CD14-positive monocyte (primary cell): ENCODE measurements at regions not wholly inside any gene's neighbourhood (a gene's known extent, or its start where the extent isn't known, plus 50 kb on each side); places are given as distances from the start of the nearest gene placed in this dataset.

ENCODE experiments used
- DNase-seq, 3 donors: peaks; one replicate each; pipeline ENCODE4 v3.0.0-alpha.2; 2011 to 2022
- H2AFZ ChIP-seq: 2 replicates; pipeline ENCODE4 v1.6.0; 2012; ENCODE audit warnings: mild to moderate bottlenecking, low read depth, low read length, inconsistent platforms; ENCODE audit not compliant: insufficient read depth, poor library complexity, severe bottlenecking
- H3K27ac ChIP-seq, 2 donors: 1 replicate in 1 of 2; 2 replicates in 1 of 2; pipeline ENCODE4 v1.5.1; 2012 to 2013; ENCODE audit warnings: low read length in 2 of 2, control low read depth in 1 of 2, inconsistent platforms in 1 of 2, low read depth in 1 of 2, mild to moderate bottlenecking in 1 of 2
- H3K27me3 ChIP-seq, 2 donors: one replicate each; pipeline versions ENCODE4 v1.6.0 to v1.6.1; 2011 to 2013; ENCODE audit warnings: low read length in 2 of 2; ENCODE audit not compliant: control insufficient read depth in 2 of 2, insufficient read depth in 2 of 2
- H3K36me3 ChIP-seq, 2 donors: replicated peaks in 1 of 2; 1 replicate in 1 of 2; 2 replicates in 1 of 2; pipeline versions ENCODE4 v1.5.1 to v1.6.1; 2012 to 2013; ENCODE audit warnings: low read length in 2 of 2, control low read depth in 1 of 2, inconsistent platforms in 1 of 2, mild to moderate bottlenecking in 1 of 2; ENCODE audit not compliant: insufficient read depth in 2 of 2, control insufficient read depth in 1 of 2
- H3K4me1 ChIP-seq, 2 donors: 1 replicate in 1 of 2; 2 replicates in 1 of 2; pipeline versions ENCODE4 v1.5.1 to v1.6.1; 2012 to 2013; ENCODE audit warnings: low read length in 2 of 2, control low read depth in 1 of 2, inconsistent platforms in 1 of 2, mild to moderate bottlenecking in 1 of 2, moderate library complexity in 1 of 2; ENCODE audit not compliant: insufficient read depth in 2 of 2, control insufficient read depth in 1 of 2
- H3K4me2 ChIP-seq: replicated peaks from 2 replicates; pipeline ENCODE3; 2012; ENCODE audit warnings: low read length, moderate library complexity, mild to moderate bottlenecking; ENCODE audit not compliant: poor library complexity, severe bottlenecking; ENCODE audit errors: extremely low read depth
- H3K4me3 ChIP-seq, 3 experiments: fragments of 200-600 bp in 1 of 3; sonication (generic) in 1 of 3; replicated peaks in 1 of 3; 1 replicate in 2 of 3; 2 replicates in 1 of 3; pipeline ENCODE4 v1.5.1; 2011 to 2013; ENCODE audit warnings: low read length in 3 of 3, mild to moderate bottlenecking in 3 of 3, control low read depth in 2 of 3, low read depth in 2 of 3, inconsistent platforms in 1 of 3, moderate library complexity in 1 of 3
- H3K79me2 ChIP-seq: 2 replicates; pipeline ENCODE4 v1.6.0; 2012; ENCODE audit warnings: mild to moderate bottlenecking, control low read depth, inconsistent platforms, low read length, moderate library complexity; ENCODE audit not compliant: insufficient read depth
- H3K9ac ChIP-seq: 2 replicates; pipeline ENCODE4 v1.6.0; 2017; ENCODE audit warnings: low read length, mild to moderate bottlenecking; ENCODE audit not compliant: insufficient read depth, poor library complexity, severe bottlenecking
- H3K9me3 ChIP-seq, 2 donors: replicated peaks in 1 of 2; 1 replicate in 1 of 2; 2 replicates in 1 of 2; pipeline versions ENCODE4 v1.5.1 to v1.6.1; 2012 to 2013; ENCODE audit warnings: low read length in 2 of 2, control low read depth in 1 of 2; ENCODE audit not compliant: control insufficient read depth in 1 of 2, insufficient read depth in 1 of 2
- H4K20me1 ChIP-seq: 2 replicates; pipeline ENCODE4 v1.6.0; 2012; ENCODE audit warnings: mild to moderate bottlenecking, low read length, control low read depth, moderate library complexity; ENCODE audit not compliant: insufficient read depth
- H3K27ac Mint-ChIP-seq, 7 donors: one replicate each; pipeline ENCODE4 v1.8.0; 2020; ENCODE audit warnings: mild to moderate bottlenecking in 7 of 7, mixed read lengths in 7 of 7, moderate library complexity in 6 of 7, inconsistent platforms in 2 of 7
- H3K27me3 Mint-ChIP-seq, 3 donors: one replicate each; pipeline ENCODE4 v1.8.0; 2021 to 2022; ENCODE audit warnings: low read depth in 3 of 3, mild to moderate bottlenecking in 3 of 3, mixed read lengths in 3 of 3, moderate library complexity in 3 of 3, inconsistent platforms in 1 of 3
- H3K36me3 Mint-ChIP-seq, 2 donors: one replicate each; pipeline ENCODE4 v1.8.0; 2020; ENCODE audit warnings: mixed read lengths in 2 of 2, inconsistent platforms in 1 of 2, mild to moderate bottlenecking in 1 of 2
- H3K4me1 Mint-ChIP-seq: one replicate; pipeline ENCODE4 v1.8.0; 2020; ENCODE audit warnings: mild to moderate bottlenecking, mixed read lengths
- H3K4me3 Mint-ChIP-seq, 2 donors: one replicate each; pipeline ENCODE4 v1.8.0; 2020; ENCODE audit warnings: mild to moderate bottlenecking in 2 of 2, mixed read lengths in 2 of 2, moderate library complexity in 1 of 2
- H3K9me3 Mint-ChIP-seq, 7 donors: one replicate each; pipeline ENCODE4 v1.8.0; 2020 to 2022; ENCODE audit warnings: mixed read lengths in 7 of 7, mild to moderate bottlenecking in 6 of 7, moderate library complexity in 6 of 7, inconsistent platforms in 2 of 7
- CTCF ChIP-seq: fragments of 200-600 bp; IDR thresholded peaks from one replicate; pipeline ENCODE4 v1.8.0; 2022; ENCODE audit warnings: antibody characterized with exemption, mild to moderate bottlenecking
- WGBS: methylation state at CpG from one replicate; pipeline ENCODE4 v1.1.5; 2013; ENCODE audit warnings: missing lambda C conversion rate; ENCODE audit not compliant: insufficient coverage; 5-methylcytosine and 5-hydroxymethylcytosine counted together
- intact Hi-C, 2 donors: fragments of 100-400 bp; cut with micrococcal nuclease; formaldehyde crosslinking; loops; one replicate each; pipeline versions ENCODE4 v1.15.0 to v1.15.1; 2023

- Mint-ChIP-seq H3K36me3 (no peaks in the 10 kb centered on the region), H3K4me3 (no peak overlapping the region), H3K4me1 (no peaks in the 10 kb centered on the region), H3K27ac (peak overlapping the region in 1 of 7 donors; percentile 43), H3K9me3 (peaks cover 0 to 4% (median 0%) of the 10 kb centered on the region in 7 donors), H3K27me3 (peaks cover 9 to 13% (median 9%) of the 10 kb centered on the region in 3 donors)
- H3K27me3 ChIP-seq: peaks cover 0 to 8% of the 10 kb centered on the region in 2 donors
- TF ChIP-seq CTCF: no peak
- no peak for DNase-seq
- no peak overlapping the region for H3K4me3 ChIP-seq
- no peak overlapping the region for H3K27ac ChIP-seq
- intact Hi-C loops: no loop called here
- no peaks in the 10 kb centered on the region for H3K79me2 ChIP-seq
- H3K4me2 ChIP-seq: no peak overlapping the region
- H4K20me1 ChIP-seq: no peaks in the 10 kb centered on the region
- H2AFZ ChIP-seq: no peak overlapping the region
- WGBS: 74% methylated on average over 2 of the region's 5 CpGs
- H3K9ac ChIP-seq: no peak overlapping the region
- no peaks in the 10 kb centered on the region for H3K36me3 ChIP-seq
- no peaks in the 10 kb centered on the region for H3K9me3 ChIP-seq
- no peaks in the 10 kb centered on the region for H3K4me1 ChIP-seq
These were observed 316.5 kb downstream of the IRS1 start for GRCh38 chr2:226483143-226483542.

GRCh38 chr2:226478109-226478809 is 321.4 kb downstream of the IRS1 start:
- Histone ChIP-seq H3K27me3 (peaks cover 0 to 4% of the 10 kb centered on the region in 2 donors), H3K4me1 (no peaks in the 10 kb centered on the region), H3K4me3 (no peak overlapping the region), H3K79me2 (no peaks in the 10 kb centered on the region), H2AFZ (no peak overlapping the region), H3K9me3 (no peaks in the 10 kb centered on the region), H3K27ac (no peak overlapping the region), H3K36me3 (no peaks in the 10 kb centered on the region), H4K20me1 (no peaks in the 10 kb centered on the region), H3K4me2 (no peak overlapping the region), H3K9ac (no peak overlapping the region)
- H3K27me3 Mint-ChIP-seq: peaks cover 2 to 8% (median 4%) of the 10 kb centered on the region in 3 donors
- H3K4me1 Mint-ChIP-seq: no peaks in the 10 kb centered on the region
- TF ChIP-seq CTCF: no peak
- H3K27ac Mint-ChIP-seq: no peak overlapping the region
- no peak for DNase-seq
- H3K36me3 Mint-ChIP-seq: no peaks in the 10 kb centered on the region
- no peak overlapping the region for H3K4me3 Mint-ChIP-seq
- peaks cover 0 to 5% (median 0%) of the 10 kb centered on the region in 7 donors for H3K9me3 Mint-ChIP-seq
- intact Hi-C loops: no loop called here
- WGBS: 90% methylated on average over 8 of the region's 8 CpGs
